WERI-Rb-1 (cell line): ENCODE measurements at regions not wholly inside any gene's neighbourhood (a gene's known extent, or its start where the extent isn't known, plus 50 kb on each side); places are given as distances from the start of the nearest gene placed in this dataset.

Source experiments
- DNase-seq: peaks from one replicate; pipeline ENCODE4 v3.0.0-alpha.2; 2020
- H3K27ac ChIP-seq: fragments of 250-450 bp; sonication (Bioruptor Pico); 2 replicates; pipeline ENCODE4 v1.5.1; 2020; ENCODE audit warnings: mild to moderate bottlenecking, moderate library complexity
- H3K27me3 ChIP-seq: fragments of 250-450 bp; sonication (Bioruptor Pico); 2 replicates; pipeline ENCODE4 v1.5.1; 2021; ENCODE audit warnings: mild to moderate bottlenecking, low read depth, moderate library complexity; ENCODE audit not compliant: insufficient read depth, severe bottlenecking
- H3K36me3 ChIP-seq: fragments of 250-450 bp; sonication (Bioruptor Pico); 2 replicates; pipeline ENCODE4 v1.5.1; 2020; ENCODE audit warnings: mild to moderate bottlenecking, moderate library complexity
- H3K4me3 ChIP-seq: 2 replicates; pipeline ENCODE4 v1.5.1; 2011; ENCODE audit warnings: low read depth, mild to moderate bottlenecking, control low read depth, low read length
- H3K9me3 ChIP-seq: fragments of 250-450 bp; sonication (Bioruptor Pico); 2 replicates; pipeline ENCODE4 v1.5.1; 2021; ENCODE audit warnings: mild to moderate bottlenecking, moderate library complexity; ENCODE audit not compliant: severe bottlenecking
- TF ChIP-seq, protein P1 (sequence below): IDR thresholded peaks from 2 replicates; pipeline ENCODE4 v1.5.1; 2011; ENCODE audit warnings: low read depth, mild to moderate bottlenecking, control low read depth, inconsistent platforms, low read length

DNA sequence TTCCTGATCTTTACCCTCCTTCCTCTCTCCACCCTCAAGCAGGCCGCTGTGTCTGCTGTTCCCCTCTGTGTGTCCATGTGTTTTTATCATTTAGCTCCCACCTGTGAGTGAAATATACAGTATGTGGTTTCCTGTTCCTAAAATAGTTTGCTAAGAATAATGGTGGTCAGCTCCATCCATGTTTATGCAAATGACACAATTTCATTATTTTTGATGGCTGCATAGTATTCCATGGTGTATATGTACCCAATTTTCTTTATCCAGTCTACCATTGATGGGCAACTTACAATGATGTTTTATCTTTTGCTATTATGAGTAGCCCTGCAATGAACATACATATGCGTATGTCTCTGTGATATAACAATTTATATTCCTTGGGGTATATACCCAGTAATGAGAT lies 133.4 kb upstream of the RGS18 start:
- H3K27ac ChIP-seq: no peak overlapping the region
- H3K27me3 ChIP-seq: no peaks in the 10 kb centered on the region
- TF ChIP-seq, protein P1, sequence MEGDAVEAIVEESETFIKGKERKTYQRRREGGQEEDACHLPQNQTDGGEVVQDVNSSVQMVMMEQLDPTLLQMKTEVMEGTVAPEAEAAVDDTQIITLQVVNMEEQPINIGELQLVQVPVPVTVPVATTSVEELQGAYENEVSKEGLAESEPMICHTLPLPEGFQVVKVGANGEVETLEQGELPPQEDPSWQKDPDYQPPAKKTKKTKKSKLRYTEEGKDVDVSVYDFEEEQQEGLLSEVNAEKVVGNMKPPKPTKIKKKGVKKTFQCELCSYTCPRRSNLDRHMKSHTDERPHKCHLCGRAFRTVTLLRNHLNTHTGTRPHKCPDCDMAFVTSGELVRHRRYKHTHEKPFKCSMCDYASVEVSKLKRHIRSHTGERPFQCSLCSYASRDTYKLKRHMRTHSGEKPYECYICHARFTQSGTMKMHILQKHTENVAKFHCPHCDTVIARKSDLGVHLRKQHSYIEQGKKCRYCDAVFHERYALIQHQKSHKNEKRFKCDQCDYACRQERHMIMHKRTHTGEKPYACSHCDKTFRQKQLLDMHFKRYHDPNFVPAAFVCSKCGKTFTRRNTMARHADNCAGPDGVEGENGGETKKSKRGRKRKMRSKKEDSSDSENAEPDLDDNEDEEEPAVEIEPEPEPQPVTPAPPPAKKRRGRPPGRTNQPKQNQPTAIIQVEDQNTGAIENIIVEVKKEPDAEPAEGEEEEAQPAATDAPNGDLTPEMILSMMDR: no peak
- H3K4me3 ChIP-seq: no peak overlapping the region
- H3K36me3 ChIP-seq: no peaks in the 10 kb centered on the region
- no peaks in the 10 kb centered on the region for H3K9me3 ChIP-seq
- no peak for DNase-seq

DNA sequence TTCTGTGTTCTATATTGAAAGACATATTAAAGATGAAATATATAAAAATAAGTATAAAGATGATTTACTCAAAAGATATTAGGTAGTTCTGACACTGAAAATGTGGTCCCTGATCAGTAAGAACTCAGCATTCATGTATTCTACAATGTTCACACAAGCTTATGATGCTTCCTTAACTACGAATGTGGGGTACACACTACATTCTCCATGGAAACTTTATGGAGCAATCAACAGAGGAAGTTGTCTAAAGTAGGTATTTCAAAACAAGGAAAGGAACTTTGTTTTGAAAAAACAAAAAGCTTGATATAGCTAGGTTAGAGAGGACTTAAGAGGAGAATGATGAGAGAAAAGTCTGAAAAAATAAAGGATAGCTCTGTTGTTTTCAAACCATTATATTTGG lies 119.7 kb upstream of the RGS18 start:
- Histone ChIP-seq H3K27ac (no peak overlapping the region), H3K36me3 (no peaks in the 10 kb centered on the region), H3K9me3 (no peaks in the 10 kb centered on the region), H3K27me3 (no peaks in the 10 kb centered on the region), H3K4me3 (no peak overlapping the region)
- TF ChIP-seq, protein P1: no peak
- DNase-seq: no peak

DNA sequence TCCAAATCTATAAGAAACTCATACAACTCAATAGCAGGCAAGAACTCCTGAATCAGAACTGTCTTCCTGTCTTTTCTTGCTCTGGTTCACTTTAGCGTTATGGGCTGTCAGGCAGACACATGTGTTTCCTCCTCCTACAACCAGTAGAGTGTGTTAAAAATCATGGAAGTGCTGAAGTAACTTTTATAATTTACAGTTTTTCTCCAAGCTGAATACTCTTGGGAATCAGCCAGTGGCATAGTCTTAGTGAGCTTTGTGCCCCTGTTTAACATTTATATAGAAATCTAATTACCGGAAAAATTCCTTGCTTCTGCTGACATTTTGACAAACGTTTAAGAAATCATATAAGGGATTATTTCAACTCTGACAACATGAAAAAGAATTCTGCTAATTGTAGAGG lies 113.1 kb upstream of the RGS18 start:
- no peak for DNase-seq

DNA sequence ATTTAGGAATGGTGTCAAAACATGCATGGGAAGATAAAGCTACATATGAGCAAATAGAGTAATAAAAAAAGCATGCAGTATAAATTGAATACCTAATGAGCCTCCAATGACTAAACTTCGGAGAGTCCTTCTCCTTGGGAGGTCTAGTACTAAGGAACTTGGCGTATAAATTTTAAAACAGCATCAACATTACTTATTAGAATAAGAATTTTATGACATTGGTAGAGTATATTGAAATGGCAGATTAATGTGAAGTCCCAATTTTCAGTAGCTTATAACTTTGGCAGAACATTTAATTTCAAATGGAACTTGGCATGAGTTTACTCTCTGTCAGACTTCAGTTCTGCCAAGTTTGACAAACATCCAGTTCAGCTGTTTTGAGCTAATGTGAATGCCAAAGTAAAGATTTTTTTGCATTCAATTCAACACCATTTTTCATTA lies 104.7 kb upstream of the RGS18 start:
- DNase-seq: no peak
- Histone ChIP-seq H3K4me3 (no peak overlapping the region), H3K27ac (no peak overlapping the region), H3K36me3 (no peaks in the 10 kb centered on the region), H3K27me3 (no peaks in the 10 kb centered on the region), H3K9me3 (no peaks in the 10 kb centered on the region)
- TF ChIP-seq, protein P1: no peak

More for the DNA sequence above, 113.1 kb upstream of the RGS18 start:
- H3K36me3 ChIP-seq: no peaks in the 10 kb centered on the region
- TF ChIP-seq, protein P1: no peak
- no peak overlapping the region for H3K4me3 ChIP-seq
- H3K9me3 ChIP-seq: no peaks in the 10 kb centered on the region
- no peak overlapping the region for H3K27ac ChIP-seq
- H3K27me3 ChIP-seq: no peaks in the 10 kb centered on the region

DNA sequence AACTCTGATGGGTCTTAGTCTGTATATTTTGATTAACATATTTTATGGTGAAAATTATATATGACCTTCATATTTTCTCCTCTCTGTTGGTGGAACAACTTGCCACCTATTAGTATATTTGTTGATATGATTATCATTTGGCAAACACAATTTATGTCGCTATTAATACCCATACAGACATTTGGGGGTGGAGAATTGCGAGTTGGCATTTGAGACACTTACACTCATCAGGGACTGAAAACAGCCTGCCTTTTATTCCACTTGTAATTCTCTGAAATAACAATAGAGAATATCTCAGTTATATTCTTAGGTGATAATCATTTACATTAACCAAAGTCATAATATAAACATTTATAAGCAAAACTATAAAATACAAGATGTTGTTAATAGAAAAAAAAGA lies 100.5 kb upstream of the RGS18 start:
- no peaks in the 10 kb centered on the region for H3K36me3 ChIP-seq
- H3K27me3 ChIP-seq: no peaks in the 10 kb centered on the region
- H3K9me3 ChIP-seq: no peaks in the 10 kb centered on the region
- H3K27ac ChIP-seq: no peak overlapping the region
- TF ChIP-seq, protein P1: no peak
- H3K4me3 ChIP-seq: no peak overlapping the region
- DNase-seq: no peak

DNA sequence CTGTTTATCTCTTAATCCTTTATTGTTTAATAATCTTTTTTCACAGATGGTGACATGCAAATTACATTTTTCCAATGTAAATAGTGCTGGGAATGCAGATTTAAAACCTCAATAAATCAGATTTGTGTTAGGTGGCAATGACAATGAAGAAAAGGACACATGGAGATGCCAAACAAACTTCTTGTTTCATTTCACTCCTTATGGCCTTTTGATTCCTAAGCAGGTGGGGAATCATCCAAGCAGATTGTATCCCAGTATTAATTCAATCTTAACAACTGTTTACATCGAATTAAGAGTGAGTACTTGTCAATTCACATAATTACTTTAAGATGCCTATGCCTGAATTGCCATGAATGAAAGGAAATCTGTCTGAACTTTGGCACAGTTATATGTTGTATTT lies 98.9 kb upstream of the RGS18 start:
- TF ChIP-seq, protein P1: no peak
- Histone ChIP-seq H3K27ac (no peak overlapping the region), H3K9me3 (no peaks in the 10 kb centered on the region), H3K4me3 (no peak overlapping the region), H3K27me3 (no peaks in the 10 kb centered on the region), H3K36me3 (no peaks in the 10 kb centered on the region)
- DNase-seq: no peak
